Smooth muscle cell (in vitro differentiated cells): ENCODE measurements at regions not wholly inside any gene's neighbourhood (a gene's known extent, or its start where the extent isn't known, plus 50 kb on each side); places are given as distances from the start of the nearest gene placed in this dataset.

Source experiments
- DNase-seq: peaks from one replicate; lab custom pipeline; 2025; ENCODE audit not compliant: unreplicated experiment; lab: John Stamatoyannopoulos, UW
- H2AFZ ChIP-seq: fragments of 200-600 bp; sonication (generic); 2 replicates; pipeline ENCODE4 v1.6.0; 2016; ENCODE audit warnings: antibody characterized with exemption, low read depth, mild to moderate bottlenecking
- H3F3A ChIP-seq: fragments of 200-600 bp; sonication (generic); 2 replicates; pipeline ENCODE4 v1.6.0; 2017; ENCODE audit warnings: antibody characterized with exemption, low read depth
- H3K27ac ChIP-seq: fragments of 200-600 bp; sonication (generic); 2 replicates; pipeline ENCODE4 v1.5.1; 2016; ENCODE audit warnings: low read depth, mild to moderate bottlenecking
- H3K27me3 ChIP-seq: fragments of 200-600 bp; sonication (generic); 2 replicates; pipeline ENCODE4 v1.6.1; 2016; ENCODE audit warnings: low read depth, mild to moderate bottlenecking
- H3K36me3 ChIP-seq: fragments of 200-600 bp; sonication (generic); 2 replicates; pipeline ENCODE4 v1.5.1; 2016; ENCODE audit warnings: low read depth
- H3K4me1 ChIP-seq: fragments of 200-600 bp; sonication (generic); 2 replicates; pipeline ENCODE4 v1.5.1; 2016; ENCODE audit warnings: low read depth
- H3K4me2 ChIP-seq: fragments of 200-600 bp; sonication (generic); 2 replicates; pipeline ENCODE4 v1.6.0; 2016; ENCODE audit warnings: mild to moderate bottlenecking
- H3K4me3 ChIP-seq: fragments of 200-600 bp; sonication (generic); 2 replicates; pipeline ENCODE4 v1.5.1; 2016; ENCODE audit warnings: mild to moderate bottlenecking
- H3K79me2 ChIP-seq: fragments of 200-600 bp; sonication (generic); 2 replicates; pipeline ENCODE4 v1.6.0; 2016; ENCODE audit warnings: low read depth, mild to moderate bottlenecking
- H3K9ac ChIP-seq: fragments of 200-600 bp; sonication (generic); 2 replicates; pipeline ENCODE4 v1.6.0; 2016; ENCODE audit warnings: low read depth
- H3K9me3 ChIP-seq: fragments of 200-600 bp; sonication (generic); replicated peaks from 2 replicates; pipeline ENCODE4 v1.5.1; 2016; ENCODE audit warnings: low read depth
- H4K20me1 ChIP-seq: fragments of 200-600 bp; sonication (generic); 2 replicates; pipeline ENCODE4 v1.6.0; 2016; ENCODE audit warnings: low read depth
- WGBS: methylation state at CpG from one replicate; pipeline ENCODE4 v1.1.7; 2016; ENCODE audit warnings: low lambda C conversion rate; 5-methylcytosine and 5-hydroxymethylcytosine counted together
- TF ChIP-seq, protein P1 (sequence below): fragments of 200-600 bp; sonication (generic); IDR thresholded peaks from 2 replicates; pipeline ENCODE4 v1.5.1; 2017; ENCODE audit warnings: borderline replicate concordance, mild to moderate bottlenecking, antibody characterized with exemption; ENCODE audit not compliant: insufficient read depth, poor library complexity, severe bottlenecking

GRCh38 chr4:162874748-162875147 lies 291.9 kb downstream of the NAF1 start:
- Histone ChIP-seq H2AFZ (no peak overlapping the region), H3K27ac (no peak overlapping the region), H4K20me1 (no peaks in the 10 kb centered on the region), H3K9me3 (no peaks in the 10 kb centered on the region), H3K36me3 (no peaks in the 10 kb centered on the region), H3K4me2 (no peak overlapping the region), H3K4me3 (no peak overlapping the region), H3K27me3 (no peaks in the 10 kb centered on the region), H3K4me1 (no peaks in the 10 kb centered on the region), H3K9ac (no peak overlapping the region), H3F3A (no peaks in the 10 kb centered on the region), H3K79me2 (no peaks in the 10 kb centered on the region)
- WGBS = 93% methylated on average over 2 of the region's 2 CpGs
- no peak for DNase-seq
- TF ChIP-seq, protein P1, sequence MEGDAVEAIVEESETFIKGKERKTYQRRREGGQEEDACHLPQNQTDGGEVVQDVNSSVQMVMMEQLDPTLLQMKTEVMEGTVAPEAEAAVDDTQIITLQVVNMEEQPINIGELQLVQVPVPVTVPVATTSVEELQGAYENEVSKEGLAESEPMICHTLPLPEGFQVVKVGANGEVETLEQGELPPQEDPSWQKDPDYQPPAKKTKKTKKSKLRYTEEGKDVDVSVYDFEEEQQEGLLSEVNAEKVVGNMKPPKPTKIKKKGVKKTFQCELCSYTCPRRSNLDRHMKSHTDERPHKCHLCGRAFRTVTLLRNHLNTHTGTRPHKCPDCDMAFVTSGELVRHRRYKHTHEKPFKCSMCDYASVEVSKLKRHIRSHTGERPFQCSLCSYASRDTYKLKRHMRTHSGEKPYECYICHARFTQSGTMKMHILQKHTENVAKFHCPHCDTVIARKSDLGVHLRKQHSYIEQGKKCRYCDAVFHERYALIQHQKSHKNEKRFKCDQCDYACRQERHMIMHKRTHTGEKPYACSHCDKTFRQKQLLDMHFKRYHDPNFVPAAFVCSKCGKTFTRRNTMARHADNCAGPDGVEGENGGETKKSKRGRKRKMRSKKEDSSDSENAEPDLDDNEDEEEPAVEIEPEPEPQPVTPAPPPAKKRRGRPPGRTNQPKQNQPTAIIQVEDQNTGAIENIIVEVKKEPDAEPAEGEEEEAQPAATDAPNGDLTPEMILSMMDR = no peak

DNA sequence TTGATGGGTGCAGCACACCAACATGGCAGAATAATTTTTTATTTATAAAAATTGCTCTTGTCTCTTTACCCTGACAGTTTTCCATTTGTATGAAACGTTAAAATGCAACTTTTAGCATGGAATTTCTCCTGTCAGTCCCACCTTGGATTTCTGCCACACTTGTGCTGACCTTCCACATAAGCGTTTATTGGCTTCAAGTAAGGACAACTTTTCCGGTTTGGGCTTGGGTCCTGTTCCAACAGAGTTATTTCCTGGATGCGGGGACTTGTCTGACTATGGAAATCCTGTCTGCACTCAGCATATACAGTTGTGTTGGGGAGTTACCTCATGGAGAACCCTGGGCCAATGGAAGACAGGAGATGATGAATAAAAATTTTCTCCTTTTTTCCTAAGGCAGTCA lies 294.7 kb downstream of the NAF1 start:
- Histone ChIP-seq H3K79me2 (no peaks in the 10 kb centered on the region), H3K9me3 (no peaks in the 10 kb centered on the region), H3K4me1 (no peaks in the 10 kb centered on the region), H4K20me1 (no peaks in the 10 kb centered on the region), H3K4me3 (no peak overlapping the region), H3K27me3 (no peaks in the 10 kb centered on the region), H3K36me3 (no peaks in the 10 kb centered on the region), H3K27ac (no peak overlapping the region), H3F3A (no peaks in the 10 kb centered on the region), H2AFZ (no peak overlapping the region), H3K4me2 (no peak overlapping the region), H3K9ac (no peak overlapping the region)
- DNase-seq = no peak
- 89% methylated on average over 4 of the region's 4 CpGs for WGBS
- TF ChIP-seq, protein P1 = no peak

GRCh38 chr4:162869157-162869556 lies 297.5 kb downstream of the NAF1 start:
- H3K27me3 ChIP-seq = no peaks in the 10 kb centered on the region
- H3K27ac ChIP-seq = no peak overlapping the region
- TF ChIP-seq, protein P1 = no peak
- no peak overlapping the region for H3K9ac ChIP-seq
- H2AFZ ChIP-seq = no peak overlapping the region
- no peaks in the 10 kb centered on the region for H3F3A ChIP-seq
- peaks cover 4% of the 10 kb centered on the region for H3K36me3 ChIP-seq
- no peaks in the 10 kb centered on the region for H3K9me3 ChIP-seq
- no peaks in the 10 kb centered on the region for H4K20me1 ChIP-seq
- no peak for DNase-seq
- H3K4me3 ChIP-seq = no peak overlapping the region
- H3K4me1 ChIP-seq = no peaks in the 10 kb centered on the region
- H3K4me2 ChIP-seq = no peak overlapping the region
- H3K79me2 ChIP-seq = no peaks in the 10 kb centered on the region

DNA sequence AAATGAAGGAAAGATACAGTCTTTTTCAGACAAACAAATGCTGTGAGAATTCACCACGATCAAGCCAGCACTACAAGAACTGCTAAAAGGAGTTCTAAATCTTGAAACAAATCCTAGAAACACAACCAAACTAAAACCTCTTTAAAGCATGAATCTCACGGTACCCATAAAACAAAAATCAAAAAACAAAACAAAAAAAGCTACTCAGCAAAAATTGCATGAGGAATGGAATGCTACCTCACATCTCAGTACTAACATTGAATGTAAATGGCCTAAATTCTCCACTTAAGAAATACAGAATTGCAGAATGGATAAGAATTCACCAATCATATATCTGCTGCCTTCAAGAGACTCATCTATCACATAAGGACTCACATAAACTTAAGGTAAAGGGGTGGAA lies 300.1 kb downstream of the NAF1 start:
- Histone ChIP-seq H2AFZ (no peak overlapping the region), H4K20me1 (no peaks in the 10 kb centered on the region), H3K9me3 (no peaks in the 10 kb centered on the region), H3K27me3 (no peaks in the 10 kb centered on the region), H3K4me2 (no peak overlapping the region), H3F3A (no peaks in the 10 kb centered on the region), H3K4me3 (no peak overlapping the region), H3K79me2 (no peaks in the 10 kb centered on the region), H3K27ac (no peak overlapping the region), H3K4me1 (no peaks in the 10 kb centered on the region), H3K9ac (no peak overlapping the region), H3K36me3 (peaks cover 4% of the 10 kb centered on the region)
- no peak for DNase-seq
- TF ChIP-seq, protein P1 = no peak
- 91% methylated on average over 2 of the region's 2 CpGs for WGBS
